AG04449 (cell line): ENCODE measurements at regions not wholly inside any gene's neighbourhood (a gene's known extent, or its start where the extent isn't known, plus 50 kb on each side); places are given as distances from the start of the nearest gene placed in this dataset.

Source experiments
- CTCF ChIA-PET: fragments of 350-600 bp; formaldehyde crosslinking; extraction: SDS; loops from one replicate; lab custom pipeline; 2021; ENCODE audit warnings: antibody characterized with exemption; lab: Yijun Ruan, JAX
- POLR2A ChIA-PET: fragments of 400-600, 350-600 bp; formaldehyde crosslinking; extraction: SDS; loops from one replicate; lab custom pipeline; 2020; ENCODE audit warnings: antibody characterized with exemption, inconsistent platforms; lab: Yijun Ruan, JAX
- DNase-seq: peaks from one replicate; pipeline ENCODE4 v3.0.0-alpha.2; 2010; ENCODE audit warnings: low read depth, low spot score
- H3K4me3 ChIP-seq: 2 replicates; pipeline ENCODE4 v1.5.1; 2011; ENCODE audit warnings: low read depth, mild to moderate bottlenecking, control low read depth, low read length
- TF ChIP-seq, protein P1 (sequence below): IDR thresholded peaks from one replicate; pipeline ENCODE4 v1.5.1; 2011; ENCODE audit warnings: mild to moderate bottlenecking, moderate library complexity, low read length, control low read depth, inconsistent platforms; ENCODE audit not compliant: insufficient read depth; ENCODE audit errors: missing control alignments

DNA sequence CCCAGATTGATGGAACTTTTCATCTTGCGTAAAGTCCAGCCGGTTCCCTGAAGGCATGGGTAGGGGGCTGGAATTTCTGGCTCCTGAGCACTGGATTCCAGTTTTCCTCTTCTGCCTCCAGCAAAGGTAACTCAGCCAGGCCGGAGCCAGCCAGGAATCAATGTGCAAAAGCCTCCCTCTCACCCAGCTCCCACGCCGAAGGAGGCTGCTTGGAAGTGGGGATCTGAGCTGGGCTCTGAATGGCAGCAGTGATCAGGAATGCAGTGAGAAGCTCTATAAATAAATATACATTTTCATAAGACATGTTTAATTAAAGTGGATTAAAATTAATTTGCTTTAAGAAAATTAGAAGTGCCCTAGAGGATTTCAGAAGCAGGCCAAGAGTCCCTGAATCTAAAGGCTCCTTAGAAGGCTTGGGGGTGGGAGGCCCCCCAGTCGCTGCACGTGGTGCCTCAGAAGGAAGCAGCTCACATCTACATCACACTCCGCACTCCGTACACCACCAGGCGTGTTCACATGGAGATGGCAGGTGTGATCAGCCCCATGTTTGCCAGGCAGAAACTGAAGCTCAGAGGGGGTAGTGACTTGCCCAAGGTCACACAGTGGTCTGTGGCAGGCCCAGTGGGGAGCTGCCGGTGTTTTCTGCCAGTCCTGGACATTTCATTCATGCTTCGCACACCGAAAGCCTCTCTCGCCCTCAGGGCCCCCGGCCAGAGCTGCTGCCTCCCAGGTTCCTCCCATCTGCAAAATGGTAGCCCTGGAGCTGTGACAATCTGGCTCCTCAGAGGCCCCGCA lies 148.6 kb upstream of the LINGO1 start:
- no peak for DNase-seq
- ChIA-PET CTCF (no interaction called here), POLR2A (no interaction called here)
- H3K4me3 ChIP-seq: no peak overlapping the region
- TF ChIP-seq, protein P1, sequence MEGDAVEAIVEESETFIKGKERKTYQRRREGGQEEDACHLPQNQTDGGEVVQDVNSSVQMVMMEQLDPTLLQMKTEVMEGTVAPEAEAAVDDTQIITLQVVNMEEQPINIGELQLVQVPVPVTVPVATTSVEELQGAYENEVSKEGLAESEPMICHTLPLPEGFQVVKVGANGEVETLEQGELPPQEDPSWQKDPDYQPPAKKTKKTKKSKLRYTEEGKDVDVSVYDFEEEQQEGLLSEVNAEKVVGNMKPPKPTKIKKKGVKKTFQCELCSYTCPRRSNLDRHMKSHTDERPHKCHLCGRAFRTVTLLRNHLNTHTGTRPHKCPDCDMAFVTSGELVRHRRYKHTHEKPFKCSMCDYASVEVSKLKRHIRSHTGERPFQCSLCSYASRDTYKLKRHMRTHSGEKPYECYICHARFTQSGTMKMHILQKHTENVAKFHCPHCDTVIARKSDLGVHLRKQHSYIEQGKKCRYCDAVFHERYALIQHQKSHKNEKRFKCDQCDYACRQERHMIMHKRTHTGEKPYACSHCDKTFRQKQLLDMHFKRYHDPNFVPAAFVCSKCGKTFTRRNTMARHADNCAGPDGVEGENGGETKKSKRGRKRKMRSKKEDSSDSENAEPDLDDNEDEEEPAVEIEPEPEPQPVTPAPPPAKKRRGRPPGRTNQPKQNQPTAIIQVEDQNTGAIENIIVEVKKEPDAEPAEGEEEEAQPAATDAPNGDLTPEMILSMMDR: no peak

DNA sequence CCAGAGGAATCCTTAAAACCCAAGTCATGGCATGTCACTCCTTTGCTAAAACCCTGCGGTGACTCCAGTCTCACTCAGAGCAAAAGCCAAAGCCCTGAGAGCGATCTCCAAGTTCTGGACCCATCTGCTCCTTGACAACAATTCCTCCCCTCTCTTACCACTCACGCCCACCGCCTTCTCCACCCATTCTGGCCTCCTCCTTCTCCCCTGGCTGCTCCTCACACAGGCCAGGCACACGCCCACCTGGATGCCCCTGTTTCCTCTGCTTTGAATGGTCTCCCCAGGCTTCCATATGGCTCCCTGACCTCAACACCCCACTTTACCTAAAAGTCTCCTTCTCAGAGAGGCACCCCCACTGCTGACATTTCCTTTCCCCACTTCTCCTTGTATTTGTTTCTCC lies 146.1 kb upstream of the LINGO1 start:
- ChIA-PET POLR2A (no interaction called here), CTCF (interaction anchor here (1.5 kb wide), 1 partner anchor 145 kb away, joined by 4 read pairs; no protein-coding TSS in a partner anchor)
- TF ChIP-seq, protein P1: no peak
- no peak for DNase-seq
- no peak overlapping the region for H3K4me3 ChIP-seq

DNA sequence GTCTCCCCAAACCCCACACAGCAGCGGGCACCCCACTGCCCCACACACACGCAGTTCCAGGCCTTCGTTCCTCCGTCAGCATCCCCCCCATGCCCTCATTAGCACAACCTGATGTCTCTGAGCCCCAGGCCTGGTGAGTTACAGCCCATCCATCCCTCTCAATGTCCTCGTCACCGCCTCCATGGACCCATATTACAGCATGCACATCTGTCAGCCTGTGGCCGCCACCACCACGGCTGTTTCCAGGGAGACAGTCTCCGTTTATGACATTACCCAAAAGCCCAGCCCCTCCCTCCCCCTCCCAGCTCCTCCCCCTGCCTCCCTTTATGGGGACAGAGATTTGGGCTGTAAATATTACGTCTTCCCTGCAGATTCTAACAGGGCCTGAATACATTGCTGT lies 143.1 kb upstream of the LINGO1 start:
- ChIA-PET CTCF (no interaction called here), POLR2A (no interaction called here)
- no peak for DNase-seq
- TF ChIP-seq, protein P1: no peak
- H3K4me3 ChIP-seq: no peak overlapping the region

DNA sequence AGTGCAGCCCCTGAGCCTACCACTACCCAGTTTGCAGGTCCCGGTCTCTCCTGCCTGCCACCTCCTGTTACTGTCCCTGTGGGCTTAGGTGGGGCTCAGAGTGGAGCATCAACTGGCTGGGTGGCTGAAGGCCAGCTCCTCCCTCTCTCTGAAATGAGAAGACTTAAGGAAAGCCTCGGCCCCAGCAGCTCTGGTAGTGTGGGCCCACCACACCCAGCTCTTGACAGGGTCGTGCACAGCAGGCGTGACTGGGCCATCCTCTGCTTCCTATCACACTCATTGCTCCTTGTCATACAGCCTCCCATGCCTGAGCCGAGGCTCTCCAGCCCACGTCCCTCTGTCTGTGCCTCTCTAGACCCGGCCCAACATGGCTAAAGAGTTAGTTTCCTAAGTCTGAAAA lies 142.7 kb upstream of the LINGO1 start:
- CTCF ChIA-PET: interaction anchor here (1.3 kb wide), 1 partner anchor 9 kb away, joined by 5 read pairs; no protein-coding TSS in a partner anchor
- POLR2A ChIA-PET: no interaction called here
- no peak overlapping the region for H3K4me3 ChIP-seq
- no peak for DNase-seq
- TF ChIP-seq, protein P1: no peak

DNA sequence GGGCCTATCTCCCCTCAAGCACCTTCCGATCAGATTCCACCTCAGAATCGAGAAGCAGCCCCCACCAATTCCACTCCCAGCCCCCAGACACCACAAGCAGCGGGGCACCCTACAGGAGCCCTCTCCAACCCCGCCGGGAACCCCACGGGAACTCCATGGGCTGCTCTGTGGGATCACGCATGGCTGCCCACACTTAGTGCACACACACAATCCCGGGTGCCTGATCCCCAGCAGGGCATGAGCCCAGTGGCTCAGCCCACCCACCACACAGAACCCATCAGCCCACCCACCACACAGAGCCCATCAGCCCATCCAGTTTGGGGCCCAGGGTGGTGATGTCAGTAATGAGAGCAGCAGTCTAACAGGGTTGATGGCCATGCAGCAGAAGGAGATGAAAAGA lies 141.6 kb upstream of the LINGO1 start:
- DNase-seq: no peak
- no peak overlapping the region for H3K4me3 ChIP-seq
- CTCF ChIA-PET: interaction anchor here (1.3 kb wide), 1 partner anchor 10 kb away, joined by 5 read pairs; no protein-coding TSS in a partner anchor
- TF ChIP-seq, protein P1: no peak
- POLR2A ChIA-PET: no interaction called here

DNA sequence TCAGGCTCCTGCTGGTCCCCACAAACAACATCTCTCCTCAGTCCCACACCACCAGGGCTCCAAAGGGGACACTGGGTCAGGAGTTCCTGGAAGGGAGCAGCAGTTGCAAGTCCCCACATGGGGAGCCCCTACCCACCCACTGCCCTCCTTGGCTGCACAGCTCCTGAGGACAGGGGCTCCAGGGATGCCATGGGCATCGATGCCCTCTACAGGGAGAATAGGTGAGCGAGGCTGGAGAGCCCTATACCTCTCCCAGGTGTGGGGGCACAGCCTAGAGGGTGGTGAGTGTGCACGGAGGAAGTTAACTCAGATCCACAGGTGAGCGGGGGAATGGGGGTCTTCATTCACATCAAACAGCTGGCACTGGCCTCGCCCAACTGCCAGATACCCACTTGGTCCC lies 141.2 kb upstream of the LINGO1 start:
- POLR2A ChIA-PET: no interaction called here
- TF ChIP-seq, protein P1: no peak
- no peak overlapping the region for H3K4me3 ChIP-seq
- CTCF ChIA-PET: interaction anchor here (0.9 kb wide), 2 partner anchors 48 to 141 kb away, joined by 3 read pairs; no protein-coding TSS in a partner anchor
- no peak for DNase-seq
